CD4-positive, alpha-beta T cell treated with Interleukin-12 subunit alpha and Interleukin-12 subunit beta, for 1 hour (primary cell): ENCODE measurements at regions not wholly inside any gene's neighbourhood (a gene's known extent, or its start where the extent isn't known, plus 50 kb on each side); places are given as distances from the start of the nearest gene placed in this dataset.
"Not testable (repeated sequence)": the region's sequence is repeated elsewhere in the genome, so short reads cannot be mapped to it uniquely, and the experiment has no call there.

Experiments
- DNase-seq: peaks from one replicate; pipeline ENCODE4 v3.0.0-alpha.2; 2020

DNA sequence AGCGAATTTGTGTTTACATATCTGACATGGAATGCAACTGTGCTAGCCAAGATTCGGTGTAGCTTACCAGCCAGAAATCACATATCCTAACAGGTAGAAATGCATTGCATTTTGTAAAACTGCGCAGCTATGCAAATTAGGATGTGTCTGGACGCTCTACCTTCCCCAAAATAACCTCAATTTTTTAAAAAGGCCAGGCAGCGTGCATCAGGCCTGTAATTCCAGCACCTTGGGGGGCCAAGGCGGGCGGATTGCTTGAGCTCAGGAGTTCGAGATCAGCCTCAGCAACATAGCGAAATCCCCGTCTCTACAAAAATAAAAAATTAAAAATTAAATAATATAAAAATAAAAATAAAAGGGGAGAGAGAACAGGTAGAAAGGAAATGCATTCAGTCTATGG is 305.0 kb downstream of the TYW1 start:
- no peak for DNase-seq

DNA sequence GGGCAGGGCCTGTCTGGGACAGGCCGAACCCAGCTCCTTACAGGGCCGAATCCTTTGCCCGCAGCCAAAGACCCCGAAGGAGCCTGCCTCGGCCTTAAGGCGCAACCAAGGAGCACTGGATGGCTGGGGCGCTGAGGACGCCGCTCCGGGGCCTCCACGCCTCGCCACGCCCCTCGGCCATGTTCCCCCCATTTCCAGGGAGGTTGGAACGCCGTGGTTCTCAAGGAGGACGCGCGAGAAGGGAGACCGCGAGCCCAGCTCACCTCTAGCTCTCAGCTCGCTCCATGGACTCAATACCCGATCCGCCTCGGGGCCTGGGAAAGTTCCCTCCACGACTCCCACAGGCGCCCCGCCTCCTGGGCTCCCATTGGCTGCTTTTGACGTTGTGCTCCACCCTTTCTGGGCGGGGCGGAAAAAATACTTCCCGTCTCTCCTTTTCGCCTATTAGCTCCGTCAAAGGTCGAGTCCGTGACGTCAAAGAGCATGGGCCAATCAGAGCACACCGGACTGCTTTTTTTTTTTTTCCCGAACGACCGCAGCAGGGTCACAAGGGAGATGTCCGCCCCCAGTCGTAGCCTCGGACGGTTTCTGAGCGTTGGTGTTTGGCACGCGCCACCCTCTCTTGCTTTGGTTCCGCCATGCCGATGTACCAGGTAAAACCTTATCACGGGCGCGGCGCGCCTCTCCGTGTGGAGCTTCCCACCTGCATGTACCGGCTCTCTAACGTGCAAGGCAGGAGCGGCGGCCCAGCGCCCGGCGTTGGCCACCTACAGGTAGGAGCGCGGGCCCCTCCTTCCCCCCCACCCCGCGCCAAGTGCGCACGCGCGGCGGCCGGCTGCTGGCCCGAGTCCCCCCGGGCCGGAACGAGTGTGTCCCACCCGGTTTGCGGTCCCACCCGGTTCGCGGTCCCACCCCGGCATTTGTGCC is 305.7 kb downstream of the TYW1 start:
- DNase-seq: peak; percentile 98

DNA sequence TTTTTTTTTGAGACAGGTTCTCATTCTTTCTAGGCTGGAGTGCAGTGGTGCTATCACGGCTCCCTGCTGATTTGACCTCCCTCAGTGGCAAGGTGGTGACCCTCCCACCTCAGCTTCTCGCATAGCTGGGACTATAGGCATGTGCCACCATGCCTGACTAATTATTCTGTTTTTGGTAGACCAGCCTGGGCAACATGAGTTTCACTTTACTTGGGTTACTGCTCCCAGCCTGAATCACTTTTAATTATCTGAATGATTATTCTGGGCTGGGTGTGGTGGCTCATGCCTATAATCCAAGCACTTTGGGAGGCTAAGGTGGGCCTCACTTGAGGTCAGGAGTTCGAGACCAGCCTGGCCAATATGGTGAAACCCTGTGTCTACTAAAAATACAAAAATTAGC is 308.2 kb downstream of the TYW1 start:
- not testable (repeated sequence) for DNase-seq

DNA sequence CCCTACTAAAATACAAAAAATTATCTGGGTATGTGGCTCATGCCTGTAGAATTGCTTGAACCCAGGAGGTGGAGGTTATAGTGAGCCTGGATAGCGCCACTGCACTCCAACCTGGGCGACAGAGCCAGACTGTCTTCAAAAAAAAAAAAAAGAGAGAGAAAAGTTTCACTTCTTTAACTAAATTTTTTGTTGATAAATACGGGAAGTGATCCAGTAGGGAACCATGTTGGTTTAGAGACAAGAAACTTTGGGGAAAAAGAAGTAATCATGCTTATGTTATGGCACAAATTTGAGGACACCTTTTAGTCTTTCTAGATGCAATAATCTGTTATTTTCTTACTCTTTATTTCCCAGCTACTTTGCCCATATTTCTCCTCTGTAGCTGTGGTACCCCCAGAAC is 309.7 kb downstream of the TYW1 start:
- no peak for DNase-seq

DNA sequence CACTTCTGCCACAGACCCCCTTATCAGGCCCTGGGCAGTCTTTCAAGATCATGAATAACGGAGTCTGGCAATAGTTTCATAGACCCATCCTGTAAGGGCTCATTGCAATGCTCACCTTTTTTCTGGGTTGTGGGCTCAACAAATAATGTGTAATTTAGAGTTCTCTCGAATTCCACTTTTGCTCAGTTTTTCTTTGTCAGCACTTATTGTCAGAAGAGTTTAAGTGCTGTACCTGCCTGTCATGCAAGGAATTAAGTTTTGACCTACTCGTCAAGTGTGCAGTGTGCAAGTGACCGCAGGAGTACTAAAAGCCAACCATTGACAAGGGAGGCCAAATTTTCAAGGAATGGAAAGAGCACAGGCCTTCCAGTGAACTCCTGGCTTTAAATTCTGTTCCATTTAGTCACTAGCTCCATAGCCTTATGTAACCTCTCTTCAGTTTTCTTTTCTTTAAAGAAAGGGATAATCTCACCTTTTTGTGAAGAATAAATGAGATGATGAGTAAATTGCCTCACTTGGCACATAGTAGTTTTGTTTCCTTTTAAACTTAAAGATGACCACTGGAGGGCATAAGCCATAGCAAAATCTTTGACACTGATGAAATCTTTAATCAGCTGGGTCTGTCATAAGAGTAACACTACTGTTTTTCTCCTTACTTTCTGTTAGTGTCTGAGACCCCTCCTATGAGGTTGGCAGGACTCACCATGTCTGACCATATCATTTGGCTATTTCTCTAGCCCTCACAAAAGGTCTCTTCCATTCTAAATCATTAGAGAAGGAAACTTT is 313.3 kb downstream of the TYW1 start:
- DNase-seq: no peak

DNA sequence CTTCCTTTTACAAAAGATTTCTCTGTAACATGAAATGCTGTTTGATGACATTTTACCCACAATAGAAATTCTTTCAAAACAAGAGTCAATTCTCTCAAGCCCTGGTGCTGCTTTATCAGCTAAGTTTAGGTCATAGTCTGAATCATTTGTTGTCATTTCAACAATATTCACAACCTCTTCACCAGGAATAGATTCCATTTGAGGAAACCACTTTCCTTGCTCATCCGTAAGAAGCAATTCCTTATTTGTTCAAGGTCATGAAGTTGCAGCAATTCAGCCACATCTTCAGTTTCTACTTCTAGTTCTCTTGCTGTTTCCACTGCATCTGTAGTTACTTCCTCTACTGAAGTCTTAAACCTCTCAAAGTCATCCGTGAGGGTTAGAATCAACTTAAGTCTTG is 315.3 kb downstream of the TYW1 start:
- DNase-seq: no peak

DNA sequence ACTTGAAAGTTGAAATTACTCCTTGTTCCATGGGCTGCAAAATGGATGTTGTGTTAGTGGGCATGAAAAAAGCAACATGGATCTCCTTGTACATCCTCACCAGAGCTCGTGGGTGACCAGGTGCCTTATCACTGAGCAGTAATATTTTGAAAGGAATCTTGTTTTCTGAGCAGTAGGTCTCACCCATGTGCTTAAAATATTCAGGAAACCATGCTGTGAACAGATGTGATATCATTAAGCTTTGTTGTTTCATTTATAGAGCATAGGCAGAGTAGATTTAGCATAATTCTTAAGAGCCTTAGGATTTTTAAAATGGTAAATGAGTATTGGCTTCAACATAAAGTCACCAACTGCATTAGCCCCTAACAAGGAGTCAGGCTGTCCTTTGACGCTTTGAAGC is 316.6 kb downstream of the TYW1 start:
- DNase-seq: no peak

DNA sequence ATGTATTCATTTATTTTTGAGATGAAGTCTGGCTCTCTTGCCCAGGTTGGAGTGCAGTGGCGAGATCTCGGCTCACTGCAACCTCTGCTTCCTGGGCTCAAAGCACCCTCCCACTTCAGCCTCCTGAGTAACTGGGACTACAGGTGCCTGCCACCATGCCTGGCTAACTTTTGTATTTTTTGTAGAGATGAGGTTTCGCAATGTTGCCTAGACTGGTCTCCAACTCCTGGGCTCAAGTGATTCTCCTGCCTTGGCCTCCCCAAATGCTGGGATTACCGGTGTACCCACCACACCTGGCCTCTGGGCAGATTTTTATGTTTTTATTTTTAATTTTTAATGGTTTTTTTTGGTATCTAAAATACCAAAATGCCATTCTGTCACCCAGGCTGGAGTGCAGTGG is 320.3 kb downstream of the TYW1 start:
- not testable (repeated sequence) for DNase-seq

DNA sequence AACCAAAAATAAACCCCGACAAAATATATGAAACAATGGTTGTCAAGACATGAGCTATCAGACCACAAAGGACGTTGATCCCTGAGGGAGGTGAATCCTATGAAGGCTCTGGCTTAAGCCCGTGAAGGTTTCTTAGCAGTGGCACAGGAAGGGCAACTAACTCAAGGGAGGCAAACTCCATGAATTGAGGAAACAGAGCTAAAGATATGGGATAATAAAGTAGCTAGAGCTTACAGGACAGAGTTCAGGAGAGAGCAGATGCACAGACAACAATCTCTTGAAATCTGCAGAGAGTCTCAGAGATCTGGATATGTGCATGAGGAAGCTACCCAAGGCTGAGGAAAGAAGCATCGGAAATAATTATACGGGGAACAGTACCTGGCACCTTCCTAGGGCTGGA is 331.6 kb downstream of the TYW1 start:
- DNase-seq: not testable (repeated sequence)

DNA sequence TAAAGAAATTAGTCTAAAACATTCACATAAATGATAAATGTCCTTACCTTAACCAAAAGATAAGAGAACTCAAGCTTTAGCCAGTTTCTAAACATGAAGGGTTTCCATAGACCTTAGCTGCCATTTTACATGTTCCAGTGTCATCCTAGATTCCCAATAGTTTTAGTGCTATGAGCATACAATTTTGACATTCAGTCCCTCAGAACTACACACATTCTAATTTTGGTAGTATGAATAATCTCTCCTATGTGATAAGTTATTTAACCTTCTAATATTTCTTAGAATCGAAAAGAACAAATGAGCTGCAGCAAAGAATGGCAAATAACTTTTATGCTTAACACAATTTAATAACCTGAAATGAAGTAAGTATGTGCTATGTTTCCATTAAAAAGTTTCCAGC is 338.5 kb downstream of the TYW1 start:
- DNase-seq: not testable (repeated sequence)

- not testable (repeated sequence) for DNase-seq
Observed at GRCh38 chr7:67335663-67336062, 339.0 kb downstream of the TYW1 start.

DNA sequence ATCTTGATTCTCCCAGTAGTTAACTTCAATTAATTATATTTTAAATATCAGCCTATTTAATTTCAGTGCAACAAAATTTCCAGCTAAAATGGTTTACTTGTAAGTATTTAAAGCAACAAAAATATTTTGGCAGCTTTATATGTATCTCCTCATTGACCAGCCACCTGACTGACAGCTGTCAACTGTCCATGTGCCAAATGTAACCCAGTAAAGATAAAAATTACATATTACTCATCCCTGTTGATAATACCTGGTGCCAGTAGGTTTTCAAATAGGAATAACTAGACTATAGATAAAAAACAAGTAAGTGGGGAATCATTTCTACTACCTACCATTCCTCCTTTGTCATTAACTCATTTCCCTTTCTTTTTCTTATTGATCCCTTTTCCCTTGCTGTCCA is 341.9 kb downstream of the TYW1 start:
- DNase-seq: not testable (repeated sequence)

DNA sequence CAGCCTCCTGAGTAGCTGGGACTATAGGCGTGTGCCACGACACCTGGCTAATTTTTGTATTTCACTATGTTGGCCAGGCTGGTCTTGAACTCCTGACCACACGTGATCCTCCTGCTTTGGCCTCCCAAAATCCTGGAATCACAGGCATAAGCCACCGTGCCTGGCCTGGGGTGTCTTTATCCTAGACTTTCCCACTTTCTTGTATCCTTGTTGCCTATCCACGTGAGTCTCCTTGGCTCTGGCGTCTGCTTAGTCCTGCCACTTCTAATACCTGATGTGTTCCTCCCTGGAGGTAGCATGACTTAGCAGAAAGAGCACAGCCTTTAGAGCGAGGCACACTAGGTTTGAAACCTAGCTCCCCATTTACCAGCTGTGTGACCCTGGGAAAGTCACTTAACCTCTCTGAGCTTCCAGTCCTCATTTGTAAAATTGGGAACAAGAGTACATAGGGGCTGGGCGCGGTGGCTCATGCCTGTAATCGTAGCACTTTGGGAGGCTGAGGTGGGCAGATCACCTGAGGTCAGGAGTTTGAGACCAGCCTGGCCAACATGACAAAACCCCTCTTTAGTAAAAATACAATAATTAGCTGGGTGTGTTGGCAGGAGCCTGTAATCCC is 344.6 kb downstream of the TYW1 start:
- no peak for DNase-seq

GRCh38 chr7:67343114-67343513 is 346.5 kb downstream of the TYW1 start:
- no peak for DNase-seq

- no peak for DNase-seq
Observed at GRCh38 chr7:67343572-67343971, 346.9 kb downstream of the TYW1 start.

DNA sequence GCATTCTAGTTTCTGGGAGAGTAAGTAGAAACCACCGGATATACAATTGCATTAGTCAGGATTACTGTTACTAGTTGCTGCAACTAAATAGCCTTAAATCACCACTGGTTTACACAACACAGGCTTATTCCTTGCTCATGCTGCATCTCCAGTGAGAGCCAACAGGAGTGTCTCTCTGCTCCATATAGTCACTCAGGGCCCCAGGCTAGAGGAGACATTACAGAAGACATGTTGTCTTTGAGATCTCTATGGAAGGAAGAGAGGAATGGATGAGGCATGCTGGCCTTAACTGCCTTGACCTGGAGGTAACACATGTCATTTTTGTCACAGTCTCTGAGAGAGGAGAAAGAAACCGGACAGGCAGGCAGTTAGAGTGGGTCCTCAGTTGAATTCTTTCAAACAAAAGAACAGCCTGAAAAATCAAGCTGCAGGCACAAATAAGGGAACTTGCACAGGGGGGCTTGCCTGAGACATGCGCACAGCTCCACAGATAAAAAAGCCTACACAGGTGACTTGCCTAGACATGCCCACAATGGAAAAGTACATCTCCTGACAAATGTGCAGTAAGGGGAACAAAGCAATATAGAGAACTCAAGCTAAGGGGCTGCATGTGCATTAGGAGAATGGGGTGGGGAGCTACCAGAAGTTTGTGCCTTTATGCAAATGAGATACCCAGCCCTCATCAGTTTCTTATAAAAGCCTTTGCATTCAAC is 348.0 kb downstream of the TYW1 start:
- DNase-seq: no peak

DNA sequence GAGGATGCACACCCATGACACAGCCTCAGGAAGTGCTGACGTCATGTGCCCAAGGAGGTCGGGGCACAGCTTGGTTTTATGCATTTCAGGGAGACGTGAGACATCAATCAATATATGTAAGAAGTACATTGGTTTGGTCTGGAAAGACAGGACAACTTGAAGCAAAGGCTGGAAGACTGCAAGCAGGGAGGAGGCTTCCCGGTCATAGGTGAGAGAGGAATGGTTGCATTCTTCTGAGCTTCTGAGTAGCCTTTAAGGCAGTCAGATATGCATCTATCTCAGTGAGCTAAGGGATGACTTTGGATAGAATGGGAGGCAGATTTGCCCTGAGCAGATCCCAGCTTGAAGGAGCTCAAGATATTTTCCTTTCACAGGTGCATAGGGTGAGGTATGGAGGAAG is 349.5 kb downstream of the TYW1 start:
- DNase-seq: no peak

DNA sequence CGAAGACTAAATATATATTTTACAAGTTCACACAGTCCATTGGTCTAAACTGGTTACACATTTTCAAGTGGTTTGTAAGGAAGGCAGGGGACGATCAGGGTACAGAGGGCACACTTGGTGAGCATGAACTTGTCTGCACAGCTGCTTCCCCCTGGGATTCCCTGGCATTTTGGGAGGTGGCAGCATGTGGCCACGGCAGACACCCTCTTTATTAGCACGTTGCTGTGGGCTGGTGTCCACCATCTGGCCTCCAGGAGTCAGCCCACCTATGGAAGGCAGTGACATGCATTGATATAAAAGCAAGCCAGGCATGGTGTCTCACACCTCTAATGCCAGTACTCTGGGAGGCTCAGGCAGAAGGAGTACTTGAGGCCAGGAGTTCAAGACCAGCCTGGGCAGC is 350.2 kb downstream of the TYW1 start:
- DNase-seq: no peak

- no peak for DNase-seq
Observed at GRCh38 chr7:67348171-67348570, 351.5 kb downstream of the TYW1 start.

DNA sequence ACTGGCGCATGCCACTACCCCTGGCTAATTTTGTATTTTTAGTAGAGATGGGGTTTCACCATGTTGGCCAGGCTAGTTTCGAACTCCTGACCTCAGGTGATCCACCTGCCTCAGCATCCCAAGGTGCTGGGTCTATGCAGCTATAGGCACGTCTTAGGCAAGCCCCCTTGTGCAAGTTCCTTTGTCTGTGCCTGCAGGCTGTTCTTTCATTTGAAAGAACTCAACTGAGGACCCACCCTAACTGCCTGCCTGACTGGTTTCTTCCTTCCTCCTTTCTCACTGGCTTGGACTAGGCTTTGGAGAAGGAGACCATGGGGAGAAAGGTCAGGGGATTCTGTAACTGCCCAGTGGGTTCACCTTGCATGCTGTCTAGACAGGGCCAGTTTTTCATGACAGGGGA is 361.0 kb downstream of the TYW1 start:
- not testable (repeated sequence) for DNase-seq

- DNase-seq: not testable (repeated sequence)
Observed at GRCh38 chr7:67358316-67358715, 361.7 kb downstream of the TYW1 start.

GRCh38 chr7:67358738-67359137 is 362.1 kb downstream of the TYW1 start:
- not testable (repeated sequence) for DNase-seq

DNA sequence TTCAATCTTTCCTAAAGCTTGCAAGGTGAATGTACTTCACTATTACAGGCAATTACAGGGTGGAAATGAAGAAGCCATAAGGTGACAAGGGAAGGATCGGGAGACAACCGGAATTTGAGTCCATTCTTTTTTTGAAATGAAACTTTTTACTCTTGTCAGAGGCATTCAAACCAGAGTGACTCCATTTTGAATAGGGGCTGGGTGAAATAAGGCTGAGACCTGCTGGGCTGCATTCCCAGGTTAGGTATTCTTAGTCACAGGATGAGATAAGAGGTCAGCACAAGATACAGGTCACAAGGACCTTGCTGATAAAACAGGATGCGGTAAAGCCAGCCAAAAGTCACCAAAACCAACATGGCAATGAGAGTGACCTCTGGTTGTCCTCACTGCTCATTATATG is 363.3 kb downstream of the TYW1 start:
- DNase-seq: no peak
